Omental fat pad (tissue), 3 donors: ENCODE measurements at regions not wholly inside any gene's neighbourhood (a gene's known extent, or its start where the extent isn't known, plus 50 kb on each side); places are given as distances from the start of the nearest gene placed in this dataset.

ENCODE experiments used
- ATAC-seq: fragments of 150-250 bp; one replicate; pipeline ENCODE4 v1.9.1; 2016; ENCODE audit warnings: mild to moderate bottlenecking, moderate library complexity; ENCODE audit not compliant: low FRiP score
- DNase-seq: peaks from one replicate; pipeline ENCODE4 v3.0.0-alpha.2; 2019; ENCODE audit warnings: low spot score
- CTCF ChIP-seq, 3 donors: fragments of 450-650 bp; IDR thresholded peaks; one replicate each; pipeline ENCODE4 v1.5.1; 2016 to 2017; ENCODE audit warnings: antibody characterized with exemption in 3 of 3, mild to moderate bottlenecking in 3 of 3, moderate library complexity in 2 of 3

GRCh38 chr1:106659490-106660244, 396.8 kb upstream of the PRMT6 start:
- ATAC-seq (no peak), DNase-seq (no peak)
- no peak for TF ChIP-seq CTCF (IDR thresholded peaks at IDR 0.05)

GRCh38 chr1:106675558-106675957, 380.9 kb upstream of the PRMT6 start:
- DNase-seq (no peak), ATAC-seq (no peak)
- TF ChIP-seq CTCF (IDR thresholded peaks at IDR 0.05): no peak

GRCh38 chr1:106676021-106676420, 380.5 kb upstream of the PRMT6 start:
- no peak for TF ChIP-seq CTCF (IDR thresholded peaks at IDR 0.05)
- ATAC-seq (no peak), DNase-seq (no peak)

- ATAC-seq (no peak), DNase-seq (no peak)
- no peak for TF ChIP-seq CTCF (IDR thresholded peaks at IDR 0.05)
Observed at GRCh38 chr1:106677181-106677580, 379.3 kb upstream of the PRMT6 start.

- ATAC-seq (no peak), DNase-seq (no peak)
- no peak for TF ChIP-seq CTCF (IDR thresholded peaks at IDR 0.05)
Observed at GRCh38 chr1:106677721-106678120, 378.8 kb upstream of the PRMT6 start.

GRCh38 chr1:106678279-106679050, 378.0 kb upstream of the PRMT6 start:
- DNase-seq (no peak), ATAC-seq (no peak)
- TF ChIP-seq CTCF (IDR thresholded peaks at IDR 0.05): no peak

GRCh38 chr1:106680216-106680615, 376.3 kb upstream of the PRMT6 start:
- no peak for TF ChIP-seq CTCF (IDR thresholded peaks at IDR 0.05)
- ATAC-seq: no peak
- no peak for DNase-seq
